PC-9 (cell line): ENCODE measurements at regions not wholly inside any gene's neighbourhood (a gene's known extent, or its start where the extent isn't known, plus 50 kb on each side); places are given as distances from the start of the nearest gene placed in this dataset.

Experiments used
- CTCF ChIP-seq: fragments of 200-600 bp; sonication (generic); conservative IDR thresholded peaks from 2 replicates; pipeline ENCODE4 v1.6.1; 2017; ENCODE audit warnings: mixed run types, antibody characterized with exemption, mild to moderate bottlenecking, moderate library complexity
- EZH2 ChIP-seq: fragments of 200-600 bp; sonication (generic); IDR thresholded peaks from 2 replicates; pipeline ENCODE4 v1.8.0; 2017; ENCODE audit warnings: antibody characterized with exemption, low read depth

GRCh38 chr5:106420102-106420501 lies 1250.6 kb downstream of the EFNA5 start:
- TF ChIP-seq CTCF (no peak), EZH2 (no peak)
